ENCODE measurements at regions not wholly inside any gene's neighbourhood (a gene's known extent, or its start where the extent isn't known, plus 50 kb on each side); places are given as distances from the start of the nearest gene placed in this dataset.

- no peak for TF ChIP-seq CTCF (IDR thresholded peaks at IDR 0.05; ENCODE audit: low read depth, low read length)
- TF ChIP-seq EZH2phosphoT487 (IDR thresholded peaks at IDR 0.05; ENCODE audit: low read depth) = no peak
Measured at GRCh38 chr4:71126719-71127118, 133.3 kb downstream of the DCK start.

Measured in OCI-LY3 (cell line).